ENCODE measurements at regions not wholly inside any gene's neighbourhood (a gene's known extent, or its start where the extent isn't known, plus 50 kb on each side); places are given as distances from the start of the nearest gene placed in this dataset.
"Not testable (repeated sequence)": the region's sequence is repeated elsewhere in the genome, so short reads cannot be mapped to it uniquely, and the experiment has no call there.

DNA sequence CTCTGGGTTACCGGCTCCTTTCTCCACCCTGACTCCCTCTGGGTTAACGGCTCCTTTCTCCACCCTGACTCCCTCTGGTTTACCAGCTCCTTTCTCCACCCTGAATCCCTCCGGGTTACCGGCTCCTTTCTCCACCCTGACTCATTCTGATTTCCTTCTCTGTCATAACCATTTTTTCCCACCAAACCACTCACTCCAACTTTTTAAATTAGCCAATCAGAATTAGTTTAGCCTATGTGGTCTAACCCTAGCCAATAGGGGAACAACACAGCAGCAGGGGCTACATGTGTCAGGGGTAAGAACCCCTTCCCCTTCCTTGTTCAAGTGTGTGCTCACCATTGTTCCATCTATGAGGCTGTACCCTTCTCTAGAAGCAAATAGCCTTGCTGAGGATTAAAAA lies 98.4 kb upstream of the RBM19 start:
- Histone ChIP-seq H3K27me3 (peaks cover 8% of the 10 kb centered on the region), H3K4me1 (ENCODE audit: low read depth) (no peaks in the 10 kb centered on the region), H3K27ac (no peak overlapping the region), H3K4me3 (no peak overlapping the region), H3K36me3 (no peaks in the 10 kb centered on the region), H3K9me3 (ENCODE audit: low read depth) (no peaks in the 10 kb centered on the region)
- TF ChIP-seq, protein P1, sequence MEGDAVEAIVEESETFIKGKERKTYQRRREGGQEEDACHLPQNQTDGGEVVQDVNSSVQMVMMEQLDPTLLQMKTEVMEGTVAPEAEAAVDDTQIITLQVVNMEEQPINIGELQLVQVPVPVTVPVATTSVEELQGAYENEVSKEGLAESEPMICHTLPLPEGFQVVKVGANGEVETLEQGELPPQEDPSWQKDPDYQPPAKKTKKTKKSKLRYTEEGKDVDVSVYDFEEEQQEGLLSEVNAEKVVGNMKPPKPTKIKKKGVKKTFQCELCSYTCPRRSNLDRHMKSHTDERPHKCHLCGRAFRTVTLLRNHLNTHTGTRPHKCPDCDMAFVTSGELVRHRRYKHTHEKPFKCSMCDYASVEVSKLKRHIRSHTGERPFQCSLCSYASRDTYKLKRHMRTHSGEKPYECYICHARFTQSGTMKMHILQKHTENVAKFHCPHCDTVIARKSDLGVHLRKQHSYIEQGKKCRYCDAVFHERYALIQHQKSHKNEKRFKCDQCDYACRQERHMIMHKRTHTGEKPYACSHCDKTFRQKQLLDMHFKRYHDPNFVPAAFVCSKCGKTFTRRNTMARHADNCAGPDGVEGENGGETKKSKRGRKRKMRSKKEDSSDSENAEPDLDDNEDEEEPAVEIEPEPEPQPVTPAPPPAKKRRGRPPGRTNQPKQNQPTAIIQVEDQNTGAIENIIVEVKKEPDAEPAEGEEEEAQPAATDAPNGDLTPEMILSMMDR (IDR thresholded peaks at IDR 0.05; ENCODE audit: low read depth, low read length) = no peak
- DNase-seq (ENCODE audit: low read depth in 1 of 2, low spot score in 1 of 2) = no peak

DNA sequence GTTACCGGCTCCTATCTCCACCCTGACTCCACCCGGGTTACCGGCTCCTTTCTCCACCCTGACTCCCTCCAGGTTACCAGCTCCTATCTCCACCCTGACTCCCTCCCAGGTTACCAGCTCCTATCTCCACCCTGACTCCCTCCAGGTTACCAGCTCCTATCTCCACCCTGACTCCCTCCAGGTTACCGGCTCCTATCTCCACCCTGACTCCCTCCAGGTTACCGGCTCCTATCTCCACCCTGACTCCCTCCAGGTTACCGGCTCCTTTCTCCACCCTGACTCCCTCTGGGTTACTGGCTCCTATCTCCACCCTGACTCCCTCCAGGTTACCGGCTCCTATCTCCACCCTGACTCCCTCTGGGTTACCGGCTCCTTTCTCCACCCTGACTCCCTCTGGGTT lies 97.9 kb upstream of the RBM19 start:
- not testable (repeated sequence) for H3K4me3 ChIP-seq; H3K4me1 ChIP-seq (ENCODE audit: low read depth); H3K9me3 ChIP-seq (ENCODE audit: low read depth); H3K36me3 ChIP-seq; DNase-seq (ENCODE audit: low read depth in 1 of 2, low spot score in 1 of 2); H3K27ac ChIP-seq; H3K27me3 ChIP-seq

DNA sequence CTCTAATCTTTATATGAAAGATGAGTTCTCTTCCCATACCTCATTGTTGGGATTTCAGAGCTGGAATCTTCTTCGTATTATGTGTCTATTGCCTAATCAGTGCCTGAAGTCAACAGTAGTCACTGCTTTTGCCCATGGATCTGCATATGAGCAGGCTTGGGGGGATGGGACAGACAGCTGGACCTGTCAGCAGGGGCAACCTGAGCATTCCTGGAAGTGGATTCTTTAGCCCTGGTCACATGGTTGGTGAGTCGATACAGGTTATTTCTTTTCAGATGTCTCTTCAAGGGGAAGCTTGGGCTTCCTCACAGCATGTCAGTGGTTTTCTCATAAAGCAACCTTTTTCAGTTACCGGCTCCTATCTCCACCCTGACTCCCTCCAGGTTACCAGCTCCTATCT lies 97.3 kb upstream of the RBM19 start:
- Histone ChIP-seq H3K27me3 (peaks cover 8% of the 10 kb centered on the region), H3K9me3 (ENCODE audit: low read depth) (no peaks in the 10 kb centered on the region), H3K27ac (no peak overlapping the region), H3K4me1 (ENCODE audit: low read depth) (no peaks in the 10 kb centered on the region), H3K4me3 (no peak overlapping the region), H3K36me3 (no peaks in the 10 kb centered on the region)
- DNase-seq (ENCODE audit: low read depth in 1 of 2, low spot score in 1 of 2) = no peak
- TF ChIP-seq, protein P1 (IDR thresholded peaks at IDR 0.05; ENCODE audit: low read depth, low read length) = no peak

DNA sequence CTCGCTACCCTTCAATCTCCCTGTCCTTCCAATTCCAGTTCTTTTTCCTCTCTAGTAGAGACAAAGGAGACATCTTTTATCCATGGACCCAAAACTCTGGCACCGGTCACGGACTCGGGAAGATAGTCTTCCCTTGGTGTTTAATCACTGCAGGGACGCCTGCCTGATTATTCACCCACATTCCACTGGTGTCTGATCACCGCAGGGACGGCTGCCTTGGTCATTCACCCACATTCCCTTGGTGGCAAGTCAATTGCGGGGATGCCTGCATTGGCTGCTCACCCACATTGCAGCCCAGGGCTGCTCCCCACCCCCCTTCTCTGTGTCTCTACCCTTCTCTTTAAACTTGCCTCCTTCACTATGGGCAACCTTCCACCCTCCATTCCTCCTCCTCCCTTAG lies 90.2 kb upstream of the RBM19 start:
- not testable (repeated sequence) for H3K27me3 ChIP-seq; H3K27ac ChIP-seq; H3K4me1 ChIP-seq (ENCODE audit: low read depth); DNase-seq (ENCODE audit: low read depth in 1 of 2, low spot score in 1 of 2); H3K4me3 ChIP-seq; H3K9me3 ChIP-seq (ENCODE audit: low read depth); H3K36me3 ChIP-seq

DNA sequence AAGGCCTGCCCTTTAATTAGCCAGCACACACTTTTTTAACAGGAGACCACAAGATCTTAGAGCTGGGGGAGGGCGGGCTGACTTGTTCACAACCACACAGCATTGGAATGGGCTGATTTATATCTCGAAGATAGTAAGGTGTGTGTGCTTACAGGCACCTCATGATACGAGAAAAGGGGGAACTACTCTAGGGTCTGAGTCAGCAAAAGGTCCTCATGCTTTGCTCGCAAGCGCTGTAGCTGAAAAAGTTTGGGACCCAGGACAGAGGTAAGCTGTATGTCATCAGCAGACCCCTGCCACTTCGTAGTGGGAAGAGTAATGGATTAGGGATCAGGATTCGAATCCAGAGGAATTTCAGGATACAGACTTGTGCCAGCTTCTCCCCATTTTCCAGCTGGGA lies 88.9 kb upstream of the RBM19 start:
- DNase-seq (ENCODE audit: low read depth in 1 of 2, low spot score in 1 of 2) = no peak
- Histone ChIP-seq H3K9me3 (ENCODE audit: low read depth) (no peaks in the 10 kb centered on the region), H3K4me1 (ENCODE audit: low read depth) (no peaks in the 10 kb centered on the region), H3K27me3 (no peaks in the 10 kb centered on the region), H3K27ac (no peak overlapping the region), H3K4me3 (no peak overlapping the region), H3K36me3 (no peaks in the 10 kb centered on the region)
- TF ChIP-seq, protein P1 (IDR thresholded peaks at IDR 0.05; ENCODE audit: low read depth, low read length) = no peak

DNA sequence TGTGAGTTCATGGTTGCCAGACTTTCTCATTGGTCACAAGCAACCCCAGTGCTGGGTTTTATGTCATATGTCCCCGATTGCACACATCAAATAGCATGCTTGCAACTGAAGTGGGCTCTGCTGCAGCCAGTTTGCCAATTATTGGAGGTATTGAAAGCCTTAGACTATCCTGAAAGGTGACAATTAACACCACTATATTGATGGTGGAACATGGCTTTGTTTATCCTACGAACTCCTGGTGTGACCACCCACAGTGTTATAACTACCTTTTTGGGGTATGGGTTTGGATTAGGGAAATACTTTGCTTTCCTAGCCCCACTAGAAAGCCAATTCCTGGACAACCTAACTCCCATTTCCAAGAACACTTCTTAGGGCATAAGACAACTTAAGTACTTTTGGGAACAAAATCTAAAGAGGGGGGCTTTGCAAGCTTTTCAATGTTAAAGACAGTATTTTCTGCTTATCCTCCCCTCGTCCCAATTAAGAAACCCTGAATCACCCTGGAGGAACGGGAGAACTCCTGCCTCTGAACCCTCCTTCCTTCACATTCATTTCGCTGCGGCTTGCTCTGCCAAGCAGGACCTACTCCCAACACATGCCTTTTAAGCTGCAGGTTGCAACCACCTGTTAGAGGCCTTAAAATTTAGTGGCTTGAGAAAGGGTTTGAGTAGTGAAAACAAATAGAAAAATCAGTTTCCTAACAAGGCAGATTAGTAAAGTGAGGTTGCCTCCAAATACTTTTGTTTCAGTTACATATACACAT lies 80.3 kb upstream of the RBM19 start:
- no peak overlapping the region for H3K4me3 ChIP-seq
- H3K9me3 ChIP-seq (ENCODE audit: low read depth) = no peaks in the 10 kb centered on the region
- no peak for DNase-seq (ENCODE audit: low read depth in 1 of 2, low spot score in 1 of 2)
- TF ChIP-seq, protein P1 (IDR thresholded peaks at IDR 0.05; ENCODE audit: low read depth, low read length) = no peak
- H3K27me3 ChIP-seq = no peaks in the 10 kb centered on the region
- H3K36me3 ChIP-seq = no peaks in the 10 kb centered on the region
- H3K4me1 ChIP-seq (ENCODE audit: low read depth) = no peaks in the 10 kb centered on the region
- H3K27ac ChIP-seq = no peak overlapping the region
